IMR-90 (cell line): ENCODE measurements at regions not wholly inside any gene's neighbourhood (a gene's known extent, or its start where the extent isn't known, plus 50 kb on each side); places are given as distances from the start of the nearest gene placed in this dataset.
A peak's percentile ranks its signal among the peaks of the same experiment; 100 is the strongest.

Experiments used
- ATAC-seq: fragments of 200-7000 bp; cut with Tn5 transposase; 2 replicates; pipeline ENCODE4 v1.9.1; 2020; ENCODE audit warnings: low read depth, mild to moderate bottlenecking, moderate library complexity
- BruUV-seq: library from RNA; stranded (reverse); fragments of 400-500 nt; replicated peaks from 2 replicates; lab custom pipeline; 2021; lab: Mats Ljungman, UMichigan
- CTCF ChIA-PET: fragments of 300-600 bp; formaldehyde crosslinking; extraction: SDS; loops from one replicate; lab custom pipeline; 2021; ENCODE audit warnings: antibody characterized with exemption; lab: Yijun Ruan, JAX
- POLR2A ChIA-PET: fragments of 300-600 bp; sonication (Branson Sonifier 250); formaldehyde crosslinking; loops from one replicate; lab custom pipeline; 2022; ENCODE audit warnings: antibody characterized with exemption; ENCODE audit not compliant: unreplicated experiment; lab: Charles Lee
- DNase-seq: peaks from one replicate; pipeline ENCODE4 v3.0.0; 2013
- H2AFZ ChIP-seq: replicated peaks from 2 replicates; pipeline ENCODE3; 2013; ENCODE audit warnings: low read length, mild to moderate bottlenecking; ENCODE audit not compliant: poor library complexity
- H2AK5ac ChIP-seq: 2 replicates; pipeline ENCODE4 v1.6.1; 2013; ENCODE audit warnings: low read depth, low read length, inconsistent platforms
- H2AK9ac ChIP-seq: replicated peaks from 2 replicates; pipeline ENCODE3; 2013; ENCODE audit warnings: mild to moderate bottlenecking, low read depth, low read length, moderate library complexity; ENCODE audit not compliant: poor library complexity
- H2BK120ac ChIP-seq: 2 replicates; pipeline ENCODE4 v1.6.1; 2013; ENCODE audit warnings: low read depth, low read length, inconsistent platforms
- H2BK15ac ChIP-seq: 3 replicates; pipeline ENCODE4 v1.6.1; 2013; ENCODE audit warnings: low read depth, low read length, inconsistent platforms
- H2BK20ac ChIP-seq: 2 replicates; pipeline ENCODE4 v1.6.1; 2013; ENCODE audit warnings: low read depth, mild to moderate bottlenecking, inconsistent platforms, low read length, moderate library complexity
- H2BK5ac ChIP-seq: 2 replicates; pipeline ENCODE4 v1.6.1; 2013; ENCODE audit warnings: mild to moderate bottlenecking, low read depth, low read length, inconsistent platforms; ENCODE audit not compliant: poor library complexity, severe bottlenecking
- H3K14ac ChIP-seq: replicated peaks from 2 replicates; pipeline ENCODE4 v1.6.1; 2013; ENCODE audit warnings: low read depth, low read length, inconsistent platforms
- H3K18ac ChIP-seq: 2 replicates; pipeline ENCODE4 v1.6.1; 2013; ENCODE audit warnings: low read depth, low read length, control low read depth
- H3K23ac ChIP-seq: 2 replicates; pipeline ENCODE4 v1.6.1; 2013; ENCODE audit warnings: low read depth, low read length, inconsistent platforms
- H3K27ac ChIP-seq: 2 replicates; pipeline ENCODE4 v1.5.1; 2013; ENCODE audit warnings: mild to moderate bottlenecking, control low read depth, low read length; ENCODE audit not compliant: insufficient read depth
- H3K27me3 ChIP-seq: 2 replicates; pipeline ENCODE4 v1.6.1; 2013; ENCODE audit warnings: low read length; ENCODE audit not compliant: control insufficient read depth, insufficient read depth
- H3K36me3 ChIP-seq: 2 replicates; pipeline ENCODE4 v1.6.1; 2013; ENCODE audit warnings: low read length, mixed read lengths; ENCODE audit not compliant: control insufficient read depth, insufficient read depth
- H3K4ac ChIP-seq: 2 replicates; pipeline ENCODE4 v1.6.1; 2013; ENCODE audit warnings: low read depth, low read length, inconsistent platforms
- H3K4me1 ChIP-seq: 2 replicates; pipeline ENCODE4 v1.6.1; 2013; ENCODE audit warnings: low read length, mixed read lengths; ENCODE audit not compliant: control insufficient read depth, insufficient read depth
- H3K4me2 ChIP-seq: 2 replicates; pipeline ENCODE4 v1.6.1; 2013; ENCODE audit warnings: low read depth, mild to moderate bottlenecking, control low read depth, low read length, moderate library complexity
- H3K4me3 ChIP-seq: 2 replicates; pipeline ENCODE4 v1.5.1; 2013; ENCODE audit warnings: low read depth, mild to moderate bottlenecking, control low read depth, low read length, moderate library complexity; ENCODE audit not compliant: insufficient read depth
- H3K56ac ChIP-seq: 2 replicates; pipeline ENCODE4 v1.6.1; 2013; ENCODE audit warnings: low read length, inconsistent platforms; ENCODE audit not compliant: insufficient read depth; ENCODE audit errors: extremely low read depth
- H3K79me1 ChIP-seq, 2 experiments: 2 replicates each; pipeline ENCODE4 v1.6.1; 2013; ENCODE audit warnings: low read length in 2 of 2, inconsistent platforms in 1 of 2, low read depth in 1 of 2
- H3K9ac ChIP-seq: 2 replicates; pipeline ENCODE4 v1.6.1; 2013; ENCODE audit warnings: low read depth, low read length, control low read depth
- H3K9me1 ChIP-seq: 2 replicates; pipeline ENCODE4 v1.6.1; 2013; ENCODE audit warnings: low read length, inconsistent platforms; ENCODE audit not compliant: insufficient read depth
- H3K9me3 ChIP-seq: 2 replicates; pipeline ENCODE4 v1.6.1; 2013; ENCODE audit warnings: low read length; ENCODE audit not compliant: control insufficient read depth, insufficient read depth
- H4K20me1 ChIP-seq: 2 replicates; pipeline ENCODE4 v1.6.1; 2013; ENCODE audit warnings: low read length, inconsistent platforms; ENCODE audit not compliant: insufficient read depth
- H4K5ac ChIP-seq: 2 replicates; pipeline ENCODE4 v1.6.1; 2013; ENCODE audit warnings: mild to moderate bottlenecking, low read depth, low read length, control low read depth
- H4K8ac ChIP-seq, 2 experiments: 2 replicates each; pipeline ENCODE4 v1.6.1; 2013; ENCODE audit warnings: low read depth in 2 of 2, low read length in 2 of 2, control low read depth in 1 of 2, inconsistent platforms in 1 of 2
- H4K91ac ChIP-seq: 2 replicates; pipeline ENCODE4 v1.6.1; 2013; ENCODE audit warnings: low read depth, low read length, inconsistent platforms; ENCODE audit not compliant: insufficient read depth
- CEBPB ChIP-seq: IDR thresholded peaks from 2 replicates; pipeline ENCODE4 v1.6.1; 2012; ENCODE audit warnings: low read depth, low read length, improper control_type of control experiment
- CHD1 ChIP-seq: IDR thresholded peaks from 2 replicates; pipeline ENCODE4 v1.6.1; 2012; ENCODE audit warnings: low read depth, low read length, improper control_type of control experiment
- MAFK ChIP-seq: IDR thresholded peaks from 2 replicates; pipeline ENCODE4 v1.6.1; 2012; ENCODE audit warnings: low read depth, low read length, improper control_type of control experiment
- NFE2L2 ChIP-seq: fragments of 150-350 bp; IDR thresholded peaks from 2 replicates; pipeline ENCODE4 v1.6.1; 2016; ENCODE audit warnings: low read depth, mild to moderate bottlenecking, low read length
- RAD21 ChIP-seq: IDR thresholded peaks from 2 replicates; pipeline ENCODE4 v1.6.1; 2012; ENCODE audit warnings: low read length, improper control_type of control experiment
- RFX5 ChIP-seq: IDR thresholded peaks from 2 replicates; pipeline ENCODE4 v1.8.0; 2012; ENCODE audit warnings: low read depth, mild to moderate bottlenecking, low read length, moderate library complexity
- SMC3 ChIP-seq: fragments of 150-350 bp; IDR thresholded peaks from 2 replicates; pipeline ENCODE4 v1.6.1; 2016; ENCODE audit warnings: low read depth, mild to moderate bottlenecking, antibody characterized with exemption, low read length, moderate library complexity
- WGBS, 2 experiments: methylation state at CpG; one replicate each; pipeline versions ENCODE4 v1.1.5 to v1.1.7; 2013; ENCODE audit warnings: missing lambda C conversion rate in 2 of 2; ENCODE audit not compliant: insufficient read length in 1 of 2; ENCODE audit errors: extremely low coverage in 2 of 2; 5-methylcytosine and 5-hydroxymethylcytosine counted together
- dilution Hi-C: fragments of 300-500 bp; cut with HindIII; formaldehyde crosslinking; loops from one replicate; pipeline ENCODE4 v1.14.3; 2018; ENCODE audit warnings: low sequenced_read_pairs; ENCODE audit not compliant: unreplicated experiment
- in situ Hi-C: fragments of 300-500 bp; cut with MboI; formaldehyde crosslinking; loops from 3 replicates; pipeline ENCODE4 v1.14.3; 2019; ENCODE audit warnings: low sequenced_read_pairs, inconsistent platforms, mixed read lengths
- intact Hi-C: fragments of 100-400 bp; cut with micrococcal nuclease; formaldehyde crosslinking; loops from 2 replicates; pipeline ENCODE4 v1.10.0; 2022
- TF ChIP-seq, protein P1 (sequence below): conservative IDR thresholded peaks from 2 replicates; pipeline ENCODE4 v1.5.1; 2012; ENCODE audit warnings: mild to moderate bottlenecking, low read depth, low read length, improper control_type of control experiment
- TF ChIP-seq, protein P2 (sequence below): fragments of 150-350 bp; IDR thresholded peaks from 2 replicates; pipeline ENCODE4 v1.6.1; 2017; ENCODE audit warnings: mild to moderate bottlenecking, antibody characterized with exemption, low read length, low read depth

DNA sequence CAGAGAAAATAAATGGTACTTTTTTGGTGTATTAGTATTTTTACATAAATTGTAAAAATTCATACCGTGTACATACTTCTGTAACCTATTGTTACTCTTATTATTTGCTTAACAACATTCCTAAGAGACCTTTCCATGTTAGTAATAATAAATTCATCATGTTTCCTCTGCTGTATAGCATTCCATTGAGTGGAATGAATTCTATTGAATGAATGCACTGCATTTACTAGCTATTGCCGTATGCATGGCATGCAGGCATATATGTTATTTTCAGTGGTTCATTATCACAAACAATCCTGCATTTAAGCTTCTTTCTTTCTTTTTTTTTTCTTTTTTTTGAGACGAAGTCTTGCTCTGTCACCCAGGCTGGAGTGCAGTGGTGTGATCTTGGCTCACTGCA lies 137.6 kb upstream of the TBX3 start:
- Histone ChIP-seq H2BK120ac (no peak overlapping the region), H3K79me1 (no peaks in the 10 kb centered on the region), H3K36me3 (no peaks in the 10 kb centered on the region), H2BK15ac (no peak overlapping the region), H3K4me1 (peaks cover 2% of the 10 kb centered on the region), H3K4ac (peak overlapping the region; percentile 73; the same call in 1 of the 2 replicates), H2AK9ac (no peak overlapping the region), H3K18ac (no peak overlapping the region), H3K4me3 (no peak overlapping the region), H4K8ac (peak overlapping the region in 1 of 2 experiments; percentile 74; a peak in 1 of 4 replicates), H3K9me3 (no peaks in the 10 kb centered on the region), H3K9me1 (peaks cover 2% of the 10 kb centered on the region; the same call in 1 of the 2 replicates), H3K27me3 (no peaks in the 10 kb centered on the region), H2BK20ac (peak overlapping the region; percentile 80; the same call in 1 of the 2 replicates), H3K9ac (no peak overlapping the region), H2AK5ac (no peak overlapping the region), H4K91ac (no peak overlapping the region), H2BK5ac (peak overlapping the region; percentile 43), H2AFZ (no peak overlapping the region), H3K56ac (no peak overlapping the region), H3K4me2 (no peak overlapping the region), H3K27ac (no peak overlapping the region), H4K20me1 (no peaks in the 10 kb centered on the region), H4K5ac (no peak overlapping the region), H3K14ac (no peak overlapping the region), H3K23ac (no peak overlapping the region)
- no CpG with 5 or more reads among the region's 3 CpGs for WGBS, 2 experiments
- ATAC-seq (peak; percentile 87), DNase-seq (peak; percentile 54)
- intact Hi-C loops, result no loop called here
- TF ChIP-seq CEBPB, result no peak
- TF ChIP-seq RFX5, result no peak
- TF ChIP-seq MAFK, result no peak
- TF ChIP-seq SMC3, result no peak
- TF ChIP-seq, protein P1, sequence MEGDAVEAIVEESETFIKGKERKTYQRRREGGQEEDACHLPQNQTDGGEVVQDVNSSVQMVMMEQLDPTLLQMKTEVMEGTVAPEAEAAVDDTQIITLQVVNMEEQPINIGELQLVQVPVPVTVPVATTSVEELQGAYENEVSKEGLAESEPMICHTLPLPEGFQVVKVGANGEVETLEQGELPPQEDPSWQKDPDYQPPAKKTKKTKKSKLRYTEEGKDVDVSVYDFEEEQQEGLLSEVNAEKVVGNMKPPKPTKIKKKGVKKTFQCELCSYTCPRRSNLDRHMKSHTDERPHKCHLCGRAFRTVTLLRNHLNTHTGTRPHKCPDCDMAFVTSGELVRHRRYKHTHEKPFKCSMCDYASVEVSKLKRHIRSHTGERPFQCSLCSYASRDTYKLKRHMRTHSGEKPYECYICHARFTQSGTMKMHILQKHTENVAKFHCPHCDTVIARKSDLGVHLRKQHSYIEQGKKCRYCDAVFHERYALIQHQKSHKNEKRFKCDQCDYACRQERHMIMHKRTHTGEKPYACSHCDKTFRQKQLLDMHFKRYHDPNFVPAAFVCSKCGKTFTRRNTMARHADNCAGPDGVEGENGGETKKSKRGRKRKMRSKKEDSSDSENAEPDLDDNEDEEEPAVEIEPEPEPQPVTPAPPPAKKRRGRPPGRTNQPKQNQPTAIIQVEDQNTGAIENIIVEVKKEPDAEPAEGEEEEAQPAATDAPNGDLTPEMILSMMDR, result no peak
- TF ChIP-seq NFE2L2, result no peak
- TF ChIP-seq CHD1, result no peak
- TF ChIP-seq RAD21, result no peak
- TF ChIP-seq, protein P2, sequence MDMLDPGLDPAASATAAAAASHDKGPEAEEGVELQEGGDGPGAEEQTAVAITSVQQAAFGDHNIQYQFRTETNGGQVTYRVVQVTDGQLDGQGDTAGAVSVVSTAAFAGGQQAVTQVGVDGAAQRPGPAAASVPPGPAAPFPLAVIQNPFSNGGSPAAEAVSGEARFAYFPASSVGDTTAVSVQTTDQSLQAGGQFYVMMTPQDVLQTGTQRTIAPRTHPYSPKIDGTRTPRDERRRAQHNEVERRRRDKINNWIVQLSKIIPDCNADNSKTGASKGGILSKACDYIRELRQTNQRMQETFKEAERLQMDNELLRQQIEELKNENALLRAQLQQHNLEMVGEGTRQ, result no peak
- no TSS peak for BruUV-seq
- dilution Hi-C loops, result no loop called here
- in situ Hi-C loops, result no loop called here
- ChIA-PET POLR2A (no interaction called here), CTCF (interaction anchor here (1.1 kb wide), 1 partner anchor 29 kb away, joined by 4 read pairs; no protein-coding TSS in a partner anchor)
